ENCODE measurements at regions not wholly inside any gene's neighbourhood (a gene's known extent, or its start where the extent isn't known, plus 50 kb on each side); places are given as distances from the start of the nearest gene placed in this dataset.

- Mint-ChIP-seq H3K4me3 (no peak overlapping the region), H3K36me3 (no peaks in the 10 kb centered on the region), H3K27me3 (no peaks in the 10 kb centered on the region), H3K27ac (no peak overlapping the region), H3K4me1 (ENCODE audit: low read depth) (no peaks in the 10 kb centered on the region), H3K9me3 (ENCODE audit: low read depth) (peaks cover 6% of the 10 kb centered on the region)
These were observed 176.1 kb upstream of the DLGAP1 start for GRCh38 chr18:4631239-4631638.

- H3K36me3 Mint-ChIP-seq = no peaks in the 10 kb centered on the region
- no peak overlapping the region for H3K27ac Mint-ChIP-seq
- peaks cover 11% of the 10 kb centered on the region for H3K9me3 Mint-ChIP-seq (ENCODE audit: low read depth)
- no peak overlapping the region for H3K4me3 Mint-ChIP-seq
- no peaks in the 10 kb centered on the region for H3K27me3 Mint-ChIP-seq
- no peaks in the 10 kb centered on the region for H3K4me1 Mint-ChIP-seq (ENCODE audit: low read depth)
These were observed 150.1 kb upstream of the DLGAP1 start for GRCh38 chr18:4605212-4605611.

- H3K27me3 Mint-ChIP-seq = no peaks in the 10 kb centered on the region
- no peak overlapping the region for H3K27ac Mint-ChIP-seq
- H3K36me3 Mint-ChIP-seq = no peaks in the 10 kb centered on the region
- no peaks in the 10 kb centered on the region for H3K4me1 Mint-ChIP-seq (ENCODE audit: low read depth)
- peaks cover 19% of the 10 kb centered on the region for H3K9me3 Mint-ChIP-seq (ENCODE audit: low read depth)
- H3K4me3 Mint-ChIP-seq = no peak overlapping the region
These were observed 148.8 kb upstream of the DLGAP1 start for GRCh38 chr18:4603955-4604354.

DNA sequence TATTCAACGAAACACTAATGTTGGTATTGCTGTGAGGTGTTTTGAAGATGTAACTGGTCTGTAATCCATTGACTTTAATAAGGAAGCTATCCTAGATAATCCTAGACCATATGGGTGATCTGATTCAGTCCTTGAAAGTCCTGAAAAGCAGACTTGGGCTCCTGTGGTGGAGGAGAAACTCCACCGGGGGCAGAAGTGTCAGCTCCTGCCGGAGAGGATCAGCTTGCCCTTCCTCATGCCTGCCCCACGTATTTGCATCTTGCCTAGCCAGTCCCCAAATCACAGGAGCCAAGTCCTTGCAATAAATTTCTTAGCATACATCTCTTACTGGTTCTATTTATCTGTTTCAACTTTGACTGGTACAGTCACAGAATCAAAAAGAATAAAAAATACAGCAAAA, 144.2 kb upstream of the DLGAP1 start:
- H3K36me3 Mint-ChIP-seq = no peaks in the 10 kb centered on the region
- H3K27me3 Mint-ChIP-seq = no peaks in the 10 kb centered on the region
- H3K4me1 Mint-ChIP-seq (ENCODE audit: low read depth) = no peaks in the 10 kb centered on the region
- no peak overlapping the region for H3K27ac Mint-ChIP-seq
- peaks cover 15% of the 10 kb centered on the region for H3K9me3 Mint-ChIP-seq (ENCODE audit: low read depth)
- no peak overlapping the region for H3K4me3 Mint-ChIP-seq

GRCh38 chr18:4597301-4597700, 142.2 kb upstream of the DLGAP1 start:
- Mint-ChIP-seq H3K27ac (no peak overlapping the region), H3K4me3 (no peak overlapping the region), H3K4me1 (ENCODE audit: low read depth) (no peaks in the 10 kb centered on the region), H3K9me3 (ENCODE audit: low read depth) (peaks cover 18% of the 10 kb centered on the region), H3K36me3 (no peaks in the 10 kb centered on the region), H3K27me3 (no peaks in the 10 kb centered on the region)

GRCh38 chr18:4593895-4594294, 138.8 kb upstream of the DLGAP1 start:
- H3K36me3 Mint-ChIP-seq = no peaks in the 10 kb centered on the region
- no peak overlapping the region for H3K27ac Mint-ChIP-seq
- no peaks in the 10 kb centered on the region for H3K27me3 Mint-ChIP-seq
- no peak overlapping the region for H3K4me3 Mint-ChIP-seq
- H3K4me1 Mint-ChIP-seq (ENCODE audit: low read depth) = no peaks in the 10 kb centered on the region
- H3K9me3 Mint-ChIP-seq (ENCODE audit: low read depth) = peaks cover 3% of the 10 kb centered on the region

- no peak overlapping the region for H3K4me3 Mint-ChIP-seq
- H3K27ac Mint-ChIP-seq = no peak overlapping the region
- H3K4me1 Mint-ChIP-seq (ENCODE audit: low read depth) = no peaks in the 10 kb centered on the region
- H3K9me3 Mint-ChIP-seq (ENCODE audit: low read depth) = peaks cover 3% of the 10 kb centered on the region
- H3K27me3 Mint-ChIP-seq = no peaks in the 10 kb centered on the region
- H3K36me3 Mint-ChIP-seq = no peaks in the 10 kb centered on the region
These were observed 138.4 kb upstream of the DLGAP1 start for GRCh38 chr18:4593459-4593858.

- Mint-ChIP-seq H3K4me3 (no peak overlapping the region), H3K27ac (no peak overlapping the region), H3K9me3 (ENCODE audit: low read depth) (peaks cover 3% of the 10 kb centered on the region), H3K36me3 (no peaks in the 10 kb centered on the region), H3K4me1 (ENCODE audit: low read depth) (no peaks in the 10 kb centered on the region), H3K27me3 (no peaks in the 10 kb centered on the region)
These were observed 134.1 kb upstream of the DLGAP1 start for GRCh38 chr18:4589056-4589800.

DNA sequence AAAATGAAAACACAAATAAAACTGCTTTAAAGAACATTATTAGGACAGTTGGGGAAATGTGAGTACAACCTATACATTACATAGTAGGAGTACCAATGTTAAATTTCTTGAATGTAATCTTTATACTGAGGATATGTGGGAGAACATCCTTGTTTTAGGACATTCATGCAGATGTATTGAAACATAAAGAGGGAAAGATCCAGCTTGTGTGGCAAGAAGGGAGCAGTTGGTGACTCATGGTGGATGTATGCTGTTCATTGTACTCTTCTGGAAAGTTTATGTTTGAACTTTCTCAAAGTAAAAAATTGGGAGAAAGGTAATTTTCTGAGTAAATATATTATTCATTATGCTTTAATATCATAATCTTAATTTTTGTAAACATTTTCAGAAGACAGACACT, 132.1 kb upstream of the DLGAP1 start:
- H3K4me1 Mint-ChIP-seq (ENCODE audit: low read depth) = no peaks in the 10 kb centered on the region

GRCh38 chr18:4586731-4587130, 131.6 kb upstream of the DLGAP1 start:
- Mint-ChIP-seq H3K36me3 (no peaks in the 10 kb centered on the region), H3K27ac (no peak overlapping the region), H3K4me3 (no peak overlapping the region), H3K4me1 (ENCODE audit: low read depth) (no peaks in the 10 kb centered on the region), H3K27me3 (no peaks in the 10 kb centered on the region), H3K9me3 (ENCODE audit: low read depth) (peaks cover 10% of the 10 kb centered on the region)

More for the DNA sequence above, 132.1 kb upstream of the DLGAP1 start:
- Mint-ChIP-seq H3K27ac (no peak overlapping the region), H3K9me3 (ENCODE audit: low read depth) (peaks cover 5% of the 10 kb centered on the region), H3K27me3 (no peaks in the 10 kb centered on the region), H3K36me3 (no peaks in the 10 kb centered on the region), H3K4me3 (no peak overlapping the region)

- peaks cover 19% of the 10 kb centered on the region for H3K9me3 Mint-ChIP-seq (ENCODE audit: low read depth)
- H3K27ac Mint-ChIP-seq = no peak overlapping the region
- no peaks in the 10 kb centered on the region for H3K27me3 Mint-ChIP-seq
- H3K4me1 Mint-ChIP-seq (ENCODE audit: low read depth) = no peaks in the 10 kb centered on the region
- no peaks in the 10 kb centered on the region for H3K36me3 Mint-ChIP-seq
- H3K4me3 Mint-ChIP-seq = no peak overlapping the region
These were observed 127.6 kb upstream of the DLGAP1 start for GRCh38 chr18:4582431-4583335.

DNA sequence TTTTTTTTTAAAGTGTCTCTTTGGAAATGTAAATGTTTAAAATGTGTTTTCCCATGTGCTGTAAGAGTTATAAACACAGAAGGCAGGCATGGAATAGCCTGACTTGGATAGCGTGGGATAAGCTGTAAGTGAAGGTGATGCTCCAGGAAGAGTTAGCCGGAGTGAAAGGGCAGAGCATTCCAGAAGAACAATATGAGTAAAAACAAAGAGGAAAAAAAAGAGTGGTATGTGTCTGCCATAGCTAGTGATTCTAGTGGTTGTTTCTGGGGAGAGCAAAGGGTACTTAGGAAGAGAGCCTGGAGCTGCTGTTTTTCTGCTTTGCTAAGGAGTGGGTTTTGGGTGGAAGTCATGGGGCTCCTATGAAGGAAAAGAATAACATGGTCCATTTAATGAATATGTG, 126.9 kb upstream of the DLGAP1 start:
- Mint-ChIP-seq H3K4me3 (no peak overlapping the region), H3K27me3 (no peaks in the 10 kb centered on the region), H3K9me3 (ENCODE audit: low read depth) (peaks cover 19% of the 10 kb centered on the region), H3K4me1 (ENCODE audit: low read depth) (no peaks in the 10 kb centered on the region), H3K27ac (no peak overlapping the region), H3K36me3 (no peaks in the 10 kb centered on the region)

GRCh38 chr18:4578449-4578848, 123.3 kb upstream of the DLGAP1 start:
- Mint-ChIP-seq H3K4me3 (no peak overlapping the region), H3K27me3 (no peaks in the 10 kb centered on the region), H3K27ac (no peak overlapping the region), H3K9me3 (ENCODE audit: low read depth) (peaks cover 28% of the 10 kb centered on the region), H3K4me1 (ENCODE audit: low read depth) (no peaks in the 10 kb centered on the region), H3K36me3 (no peaks in the 10 kb centered on the region)

DNA sequence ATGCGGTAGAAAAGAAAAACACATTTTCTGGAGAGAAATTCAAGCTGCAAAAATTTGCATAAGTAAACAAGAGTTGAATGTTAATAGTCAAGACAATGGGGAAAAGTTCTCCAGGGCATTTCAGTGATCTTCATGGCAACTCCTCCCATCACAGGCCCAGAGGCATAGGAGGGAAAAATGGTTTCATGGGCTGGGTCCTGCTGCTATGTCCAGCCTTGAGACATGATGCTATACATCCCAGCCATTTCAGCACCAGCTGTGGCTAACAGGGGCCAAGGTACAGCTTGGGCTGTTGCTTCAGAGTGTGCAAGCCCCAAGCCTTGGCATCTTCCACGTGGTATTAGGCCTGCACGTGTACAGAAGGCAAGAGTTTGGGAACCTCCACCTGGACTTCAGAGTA, 118.6 kb upstream of the DLGAP1 start:
- Mint-ChIP-seq H3K4me3 (no peak overlapping the region), H3K4me1 (ENCODE audit: low read depth) (no peaks in the 10 kb centered on the region), H3K27ac (no peak overlapping the region), H3K36me3 (no peaks in the 10 kb centered on the region), H3K27me3 (no peaks in the 10 kb centered on the region), H3K9me3 (ENCODE audit: low read depth) (peaks cover 33% of the 10 kb centered on the region)

DNA sequence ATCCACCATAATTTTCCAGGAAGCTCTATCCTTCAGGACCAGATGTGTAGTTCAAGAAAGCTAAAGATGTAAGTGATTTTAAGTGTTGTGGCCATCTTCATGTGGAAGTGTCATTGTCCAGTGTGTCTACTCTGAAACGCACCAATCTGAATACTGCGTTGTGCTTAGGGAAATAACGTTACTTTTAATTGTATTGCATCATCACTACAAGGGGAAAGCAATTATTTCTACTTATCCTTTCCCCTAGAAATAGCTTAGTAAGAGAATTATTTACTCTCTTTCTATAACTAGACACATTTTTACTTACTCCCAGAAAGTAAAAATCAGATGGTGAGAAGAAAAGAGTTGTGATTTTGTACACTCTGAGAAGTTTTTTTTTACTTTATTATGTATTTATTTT, 102.4 kb upstream of the DLGAP1 start:
- Mint-ChIP-seq H3K27me3 (no peaks in the 10 kb centered on the region), H3K4me1 (ENCODE audit: low read depth) (no peaks in the 10 kb centered on the region), H3K27ac (no peak overlapping the region), H3K4me3 (no peak overlapping the region), H3K9me3 (ENCODE audit: low read depth) (peaks cover 6% of the 10 kb centered on the region), H3K36me3 (no peaks in the 10 kb centered on the region)

All from activated naive CD8-positive, alpha-beta T cell (primary cell).